RKO (cell line): ENCODE measurements at regions not wholly inside any gene's neighbourhood (a gene's known extent, or its start where the extent isn't known, plus 50 kb on each side); places are given as distances from the start of the nearest gene placed in this dataset.
"Not testable (repeated sequence)": the region's sequence is repeated elsewhere in the genome, so short reads cannot be mapped to it uniquely, and the experiment has no call there.

Source experiments
- DNase-seq: peaks from one replicate; pipeline ENCODE4 v3.0.0-alpha.2; 2016; ENCODE audit warnings: low spot score

- no peak for DNase-seq
These were observed 120.5 kb downstream of the PHETA1 start for GRCh38 chr12:111248236-111249017.

DNA sequence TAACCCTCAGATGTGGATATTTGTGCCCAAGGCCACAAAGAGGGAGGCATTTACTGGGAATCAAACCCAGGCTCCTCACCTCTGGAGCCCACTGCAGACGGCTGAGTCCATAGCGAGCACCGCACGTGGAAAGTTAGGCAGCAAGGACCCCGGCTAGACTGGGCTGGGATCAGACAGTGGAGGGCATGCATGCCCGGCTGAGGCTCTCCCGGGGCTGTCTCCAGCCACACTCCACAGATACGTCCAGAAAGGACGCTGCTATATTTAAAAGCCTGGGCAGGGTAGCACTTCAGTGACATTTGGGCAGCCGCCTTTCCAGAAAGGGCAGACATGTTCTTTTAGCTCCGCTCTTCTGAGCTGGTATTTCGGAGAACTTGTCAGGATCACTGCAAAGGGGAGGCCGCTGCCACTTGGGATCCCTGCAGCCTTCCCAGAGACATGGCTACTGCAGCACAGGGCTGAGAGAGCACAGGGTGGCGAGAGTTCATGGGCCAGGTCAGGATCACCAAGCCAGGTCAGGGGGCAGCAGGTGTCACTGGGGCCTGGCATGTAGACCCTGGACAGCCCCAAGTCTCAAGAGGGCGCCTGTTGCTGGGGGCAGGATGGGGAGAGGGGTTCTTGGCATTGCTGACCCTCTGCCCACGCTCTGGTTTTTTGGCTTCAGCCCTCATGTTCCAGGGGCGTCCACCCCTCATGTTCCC is 121.7 kb downstream of the PHETA1 start:
- DNase-seq, result no peak

DNA sequence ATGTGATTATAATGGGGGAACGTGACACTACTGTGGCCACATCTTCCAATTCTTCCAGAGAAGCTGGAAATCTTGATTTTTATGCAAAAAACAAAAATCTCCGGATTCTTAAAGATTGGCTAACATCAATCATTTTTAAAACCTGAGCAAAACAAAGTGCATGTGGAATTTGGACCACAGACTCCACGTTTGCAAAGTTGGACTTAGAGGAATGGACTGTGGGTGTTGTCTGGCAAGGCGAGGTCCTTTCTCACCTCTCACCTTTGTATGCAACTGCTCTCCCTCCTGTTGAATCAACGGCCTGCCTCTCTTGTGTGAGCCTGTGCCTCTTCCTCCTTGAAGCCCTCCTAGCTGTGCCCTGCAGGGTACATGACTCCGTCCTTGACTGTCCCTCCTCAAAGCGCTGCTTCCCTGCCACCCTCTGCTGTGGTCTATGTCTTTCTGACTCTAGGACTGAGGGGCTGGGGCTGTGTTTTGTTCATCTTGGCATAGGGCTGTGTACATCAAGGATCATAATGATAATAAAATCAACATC is 122.4 kb downstream of the PHETA1 start:
- DNase-seq, result no peak

DNA sequence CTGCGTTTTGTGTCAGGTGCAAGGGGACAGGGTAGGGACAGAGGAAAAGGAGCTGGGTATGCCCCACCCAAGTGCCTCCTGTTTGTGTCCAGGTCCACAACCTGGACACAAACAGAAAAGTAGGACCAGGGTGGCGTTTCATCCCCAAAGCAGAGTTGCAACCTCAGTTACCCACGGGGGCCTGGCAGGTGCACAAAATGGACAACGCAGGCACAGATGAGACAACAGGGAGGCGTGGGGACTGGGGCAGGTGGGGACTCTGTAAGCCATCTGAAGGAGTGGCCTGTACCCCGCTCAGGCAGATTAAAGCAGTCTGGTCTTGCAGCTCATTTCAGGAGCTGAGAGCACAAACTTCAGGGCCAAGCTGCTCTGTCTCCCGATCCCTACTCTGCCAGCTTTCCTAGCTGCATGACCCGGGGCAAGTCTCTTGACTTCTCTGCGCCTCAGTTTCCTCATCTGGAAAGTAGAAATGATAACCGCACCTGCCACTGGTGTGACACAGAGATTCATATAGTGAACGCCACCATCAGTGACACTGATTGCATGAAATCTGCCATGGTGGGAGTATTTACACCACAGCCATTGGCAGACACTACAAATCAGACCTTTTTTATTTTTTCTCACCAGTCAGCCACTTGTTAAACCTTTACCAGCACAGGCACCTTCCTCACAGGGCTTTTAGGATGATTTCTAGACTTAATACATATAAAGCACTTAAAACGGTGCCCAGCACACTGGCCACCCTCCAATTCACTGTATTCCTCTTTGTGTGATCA is 123.0 kb downstream of the PHETA1 start:
- no peak for DNase-seq

- DNase-seq, result no peak
These were observed 124.2 kb downstream of the PHETA1 start for GRCh38 chr12:111244673-111245072.

GRCh38 chr12:111242817-111243216 is 126.1 kb downstream of the PHETA1 start:
- DNase-seq, result not testable (repeated sequence)

DNA sequence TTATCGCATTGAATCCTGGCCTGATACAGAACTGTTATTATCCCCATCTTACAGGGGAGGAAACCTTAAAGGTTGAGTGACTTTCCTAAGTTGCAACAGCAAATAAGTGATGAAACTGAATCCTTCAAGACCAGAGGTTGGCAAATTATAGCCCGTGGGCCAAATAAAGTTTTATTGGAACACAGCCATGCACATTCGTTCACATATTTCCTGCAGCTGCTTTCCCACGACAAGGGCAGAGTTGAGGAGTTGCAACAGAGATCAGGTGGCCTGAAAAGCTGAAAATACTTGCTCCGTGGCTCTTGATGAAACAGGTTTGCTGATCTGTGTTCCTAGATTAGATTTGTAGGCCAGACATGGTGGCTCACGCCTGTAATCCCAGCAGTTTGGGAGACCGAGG is 126.7 kb downstream of the PHETA1 start:
- no peak for DNase-seq

DNA sequence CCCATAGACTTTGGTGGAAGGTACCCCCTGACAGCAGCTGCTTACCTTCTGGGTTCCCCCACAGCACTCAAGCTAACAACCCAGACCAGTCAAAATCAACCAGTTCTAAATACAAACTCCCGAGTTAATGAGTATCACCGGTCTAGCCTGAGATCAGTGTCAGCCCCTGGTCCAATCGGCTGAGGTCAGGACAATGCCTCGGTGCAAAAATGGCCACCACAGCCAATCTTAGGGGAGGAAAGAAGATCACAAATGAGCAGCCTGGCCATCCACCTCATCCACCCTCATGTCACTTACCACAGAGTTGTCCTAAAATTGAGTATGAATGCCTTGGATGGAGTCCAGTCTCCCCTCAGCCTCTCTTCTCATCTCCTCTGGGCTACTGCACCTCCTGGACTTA is 128.5 kb downstream of the PHETA1 start:
- no peak for DNase-seq

DNA sequence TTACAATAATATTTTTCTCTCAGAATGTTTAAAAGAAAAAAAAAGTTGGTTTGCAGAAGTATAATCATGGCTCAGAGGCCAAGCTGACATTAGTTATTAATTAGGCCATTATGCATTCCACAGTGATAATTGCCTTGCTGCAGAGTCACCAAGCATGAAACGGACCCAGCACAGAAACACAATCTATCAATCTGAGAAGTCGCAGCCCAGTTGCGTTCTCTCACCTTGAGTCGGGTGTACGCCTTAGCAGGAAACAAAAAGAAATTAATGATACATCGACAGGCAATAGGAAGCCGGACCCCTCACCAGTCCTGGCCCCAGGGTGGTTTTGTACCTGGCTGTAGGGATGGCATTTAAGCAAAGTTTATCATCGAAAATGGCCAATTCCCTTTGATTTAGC is 129.7 kb downstream of the PHETA1 start:
- no peak for DNase-seq

DNA sequence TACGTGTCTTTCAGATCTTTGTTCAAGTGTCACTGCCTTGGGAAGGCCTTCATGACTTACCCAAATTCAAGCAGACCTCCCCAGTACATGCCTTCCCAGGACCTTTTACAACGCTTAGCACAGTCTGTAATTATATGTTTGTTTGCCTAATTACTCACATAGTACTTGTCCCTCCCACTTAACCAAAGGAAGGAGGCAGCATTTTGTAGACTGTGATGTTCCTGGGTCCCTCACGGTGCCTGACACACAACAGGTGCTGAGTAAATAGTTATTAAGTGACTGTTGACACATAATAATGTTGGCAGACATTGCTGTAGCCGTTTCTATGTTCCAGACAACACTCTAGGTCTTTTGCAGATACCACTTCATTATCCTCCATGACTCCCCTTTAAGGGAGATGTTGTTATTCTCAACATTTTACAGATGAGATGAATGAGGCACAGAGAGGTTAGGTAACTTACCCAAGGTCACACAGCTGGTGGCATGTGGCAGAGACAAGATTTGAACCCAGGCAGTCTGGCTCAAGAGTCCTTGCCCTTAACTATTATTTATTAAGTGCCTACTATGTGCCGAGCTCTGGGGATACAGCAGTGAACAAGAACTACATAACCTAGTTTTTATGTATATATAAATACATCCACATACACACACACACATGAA is 130.7 kb downstream of the PHETA1 start:
- DNase-seq, result no peak

DNA sequence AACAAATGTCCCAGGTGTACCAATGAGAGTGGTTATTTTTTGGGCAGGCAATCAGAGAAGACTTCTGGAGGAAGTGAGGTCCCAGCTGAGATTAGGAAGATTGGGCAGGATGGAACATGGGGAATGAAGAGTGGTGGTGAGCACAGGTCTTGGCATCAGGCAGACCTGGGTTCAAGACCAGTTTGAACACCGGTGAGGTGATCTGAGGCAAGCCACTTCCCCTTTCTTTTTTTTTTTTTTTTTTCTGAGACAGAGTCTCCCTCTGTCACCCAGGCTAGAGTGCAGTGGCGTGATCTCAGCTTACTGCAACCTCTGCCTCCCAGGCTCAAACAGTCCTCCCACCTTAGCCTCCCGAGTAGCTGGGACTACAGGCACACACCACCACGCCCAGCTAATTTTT is 134.4 kb downstream of the PHETA1 start:
- not testable (repeated sequence) for DNase-seq

GRCh38 chr12:111233786-111234185 is 135.1 kb downstream of the PHETA1 start:
- no peak for DNase-seq

GRCh38 chr12:111230649-111231048 is 138.2 kb downstream of the PHETA1 start:
- DNase-seq, result no peak

DNA sequence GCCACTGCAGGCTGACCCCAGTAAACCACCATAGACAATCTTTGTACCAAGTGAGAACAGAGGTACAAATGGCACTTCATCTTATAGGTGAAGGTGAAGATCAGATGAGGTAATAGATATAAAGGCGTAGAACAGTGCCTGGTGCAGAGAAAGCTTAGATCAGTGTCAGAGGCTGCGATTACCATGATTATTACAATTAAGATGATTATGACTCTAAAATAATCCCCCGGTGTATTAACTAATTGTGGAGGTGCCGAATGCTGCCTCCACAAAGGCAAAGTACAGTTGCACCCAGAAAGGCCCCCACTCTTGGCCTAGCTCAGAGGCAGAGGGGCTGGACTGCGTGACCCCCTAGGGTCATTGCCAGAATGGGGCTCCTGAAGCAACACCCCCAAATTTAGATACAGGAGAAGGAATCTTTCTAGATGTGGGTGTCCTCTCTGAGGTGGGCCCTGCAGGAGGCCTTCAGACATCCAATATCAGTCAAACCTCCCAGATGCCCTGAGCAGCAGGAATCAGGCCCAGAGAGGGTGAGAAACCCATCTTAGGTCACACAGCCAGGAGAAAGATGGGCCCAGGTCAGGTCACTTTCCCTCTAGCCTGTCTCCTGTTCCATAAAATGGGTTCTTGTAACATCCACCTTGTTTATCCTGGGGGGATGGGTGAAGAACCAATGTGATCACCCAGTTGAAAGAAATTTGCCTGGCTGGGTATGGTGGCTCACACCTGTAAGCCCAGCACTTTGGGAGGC is 139.8 kb downstream of the PHETA1 start:
- DNase-seq, result no peak

GRCh38 chr12:111227476-111228420 is 141.1 kb downstream of the PHETA1 start:
- DNase-seq, result no peak

GRCh38 chr12:111226680-111227079 is 142.2 kb downstream of the PHETA1 start:
- DNase-seq, result no peak

GRCh38 chr12:111225307-111225706 is 143.6 kb downstream of the PHETA1 start:
- no peak for DNase-seq

- no peak for DNase-seq
These were observed 144.5 kb downstream of the PHETA1 start for GRCh38 chr12:111224186-111225066.

- DNase-seq, result no peak
These were observed 146.4 kb downstream of the PHETA1 start for GRCh38 chr12:111222523-111222922.
